ENCODE measurements at regions not wholly inside any gene's neighbourhood (a gene's known extent, or its start where the extent isn't known, plus 50 kb on each side); places are given as distances from the start of the nearest gene placed in this dataset.

DNA sequence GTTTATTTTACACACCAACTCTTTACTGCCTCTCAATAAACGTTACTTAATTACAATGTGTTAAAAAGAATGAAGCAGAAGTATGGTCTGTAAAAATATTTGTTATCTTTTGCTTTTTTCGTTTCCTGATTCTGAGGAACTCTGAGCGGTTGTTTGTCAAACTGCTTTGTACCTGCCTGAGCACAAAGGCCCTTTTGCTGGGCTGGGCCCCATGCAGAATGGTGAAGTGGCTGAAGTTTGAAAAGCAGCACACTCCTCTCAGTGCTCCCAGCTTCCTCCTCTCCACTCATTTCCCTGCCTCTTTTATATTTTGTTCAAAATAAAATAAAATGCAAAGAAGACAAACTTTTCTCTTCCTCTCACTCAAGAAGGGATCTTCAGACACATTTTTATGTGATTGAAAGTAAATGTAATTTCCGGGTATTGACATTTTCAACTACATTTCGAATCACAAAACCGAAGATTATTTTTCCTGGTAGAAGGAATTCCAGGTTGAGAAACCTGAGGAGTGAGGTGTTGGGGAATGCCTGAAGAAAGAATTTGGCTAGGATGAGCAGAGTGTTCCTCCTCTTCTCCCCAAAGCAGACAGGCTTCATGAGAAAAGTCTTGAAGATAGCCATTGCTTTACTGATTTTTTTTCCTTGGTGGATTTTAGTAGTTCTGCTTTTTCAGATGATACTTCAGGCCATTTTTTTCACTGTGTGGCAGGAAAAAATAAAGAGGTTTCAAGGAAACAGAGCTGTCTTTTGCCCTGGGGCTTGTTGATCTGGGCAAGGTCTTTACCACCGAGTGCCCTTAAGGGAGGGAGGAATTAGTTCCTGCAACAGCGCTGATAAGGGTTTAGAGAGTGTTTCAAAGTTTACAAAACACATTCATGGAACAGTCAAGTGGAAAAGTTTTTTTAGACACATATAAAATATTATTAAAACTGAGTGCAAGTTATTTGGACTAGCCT lies 229.8 kb downstream of the NFKBIZ start:
- H3K4me1 ChIP-seq (ENCODE audit: insufficient read depth, low read length, poor library complexity, severe bottlenecking), result no peaks in the 10 kb centered on the region
- ChIA-PET POLR2A (interaction anchor here (0.9 to 1.1 kb wide), 3 partner anchors 20 to 74 kb away, joined by 3 to 4 read pairs (median 3); no protein-coding TSS in a partner anchor), CTCF (ENCODE audit: unreplicated experiment) (no interaction called here)
- H3K4me2 ChIP-seq (ENCODE audit: low read length), result no peak overlapping the region
- intact Hi-C loops (cut with micrococcal nuclease; ENCODE audit: unreplicated experiment), result no loop called here
- no peaks in the 10 kb centered on the region for H4K20me1 ChIP-seq (ENCODE audit: insufficient read depth, low read length)
- no TSS peak for BruUV-seq (replicated peaks)
- H2AFZ ChIP-seq (ENCODE audit: low read length), result no peak overlapping the region; the same call in 1 of the 2 replicates
- no peak for TF ChIP-seq EZH2phosphoT487 (IDR thresholded peaks at IDR 0.05; ENCODE audit: borderline replicate concordance, low read depth, low read length)
- TF ChIP-seq, protein P1, sequence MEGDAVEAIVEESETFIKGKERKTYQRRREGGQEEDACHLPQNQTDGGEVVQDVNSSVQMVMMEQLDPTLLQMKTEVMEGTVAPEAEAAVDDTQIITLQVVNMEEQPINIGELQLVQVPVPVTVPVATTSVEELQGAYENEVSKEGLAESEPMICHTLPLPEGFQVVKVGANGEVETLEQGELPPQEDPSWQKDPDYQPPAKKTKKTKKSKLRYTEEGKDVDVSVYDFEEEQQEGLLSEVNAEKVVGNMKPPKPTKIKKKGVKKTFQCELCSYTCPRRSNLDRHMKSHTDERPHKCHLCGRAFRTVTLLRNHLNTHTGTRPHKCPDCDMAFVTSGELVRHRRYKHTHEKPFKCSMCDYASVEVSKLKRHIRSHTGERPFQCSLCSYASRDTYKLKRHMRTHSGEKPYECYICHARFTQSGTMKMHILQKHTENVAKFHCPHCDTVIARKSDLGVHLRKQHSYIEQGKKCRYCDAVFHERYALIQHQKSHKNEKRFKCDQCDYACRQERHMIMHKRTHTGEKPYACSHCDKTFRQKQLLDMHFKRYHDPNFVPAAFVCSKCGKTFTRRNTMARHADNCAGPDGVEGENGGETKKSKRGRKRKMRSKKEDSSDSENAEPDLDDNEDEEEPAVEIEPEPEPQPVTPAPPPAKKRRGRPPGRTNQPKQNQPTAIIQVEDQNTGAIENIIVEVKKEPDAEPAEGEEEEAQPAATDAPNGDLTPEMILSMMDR (conservative IDR thresholded peaks at IDR 0.05; ENCODE audit: low read length), result no peak
- no peaks in the 10 kb centered on the region for H3K79me2 ChIP-seq (ENCODE audit: insufficient read depth, low read depth, low read length)
- H3K9me2 ChIP-seq (ENCODE audit: insufficient read depth, low read length), result no peaks in the 10 kb centered on the region
- H3K27ac ChIP-seq (ENCODE audit: low read depth, low read length, poor library complexity, severe bottlenecking), result no peak overlapping the region
- H3K9me3 ChIP-seq (ENCODE audit: low read length), result no peaks in the 10 kb centered on the region
- H3K36me3 ChIP-seq (ENCODE audit: insufficient read depth, low read length), result no peaks in the 10 kb centered on the region
- no peak for DNase-seq (ENCODE audit: low spot score)
- H3K4me3 ChIP-seq (ENCODE audit: low read depth, low read length, poor library complexity, severe bottlenecking), result no peak overlapping the region

DNA sequence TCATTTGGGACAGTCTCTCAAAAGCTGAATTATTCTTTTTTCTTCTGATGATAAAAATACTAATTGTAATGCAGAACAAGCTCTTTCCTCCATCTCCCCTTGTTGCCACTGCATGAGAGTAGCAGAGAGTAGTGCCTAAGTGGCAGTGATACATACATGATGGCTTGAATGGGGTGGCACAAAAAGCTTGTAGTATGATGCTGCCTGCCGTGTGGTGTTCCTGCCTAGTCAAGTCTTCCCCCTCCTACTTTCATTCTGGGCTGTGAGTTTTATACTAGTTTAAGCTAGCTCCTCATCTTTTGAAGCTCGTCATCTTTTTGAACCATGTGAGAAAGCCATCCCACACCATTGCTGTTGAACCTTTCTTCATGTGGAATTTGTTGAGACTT lies 230.5 kb downstream of the NFKBIZ start:
- no peak for DNase-seq (ENCODE audit: low spot score)
- TF ChIP-seq, protein P1 (conservative IDR thresholded peaks at IDR 0.05; ENCODE audit: low read length), result no peak
- no peak for TF ChIP-seq EZH2phosphoT487 (IDR thresholded peaks at IDR 0.05; ENCODE audit: borderline replicate concordance, low read depth, low read length)
- no peak overlapping the region for H2AFZ ChIP-seq (ENCODE audit: low read length)
- H3K9me3 ChIP-seq (ENCODE audit: low read length), result no peaks in the 10 kb centered on the region
- no peaks in the 10 kb centered on the region for H3K36me3 ChIP-seq (ENCODE audit: insufficient read depth, low read length)
- no peaks in the 10 kb centered on the region for H4K20me1 ChIP-seq (ENCODE audit: insufficient read depth, low read length)
- intact Hi-C loops (cut with micrococcal nuclease; ENCODE audit: unreplicated experiment), result no loop called here
- POLR2A ChIA-PET, result interaction anchor here (0.9 to 1.1 kb wide), 3 partner anchors 20 to 75 kb away, joined by 3 to 4 read pairs (median 3); no protein-coding TSS in a partner anchor
- H3K27ac ChIP-seq (ENCODE audit: low read depth, low read length, poor library complexity, severe bottlenecking), result no peak overlapping the region
- H3K79me2 ChIP-seq (ENCODE audit: insufficient read depth, low read depth, low read length), result no peaks in the 10 kb centered on the region
- CTCF ChIA-PET (ENCODE audit: unreplicated experiment), result no interaction called here
- no peaks in the 10 kb centered on the region for H3K9me2 ChIP-seq (ENCODE audit: insufficient read depth, low read length)
- BruUV-seq (replicated peaks), result no TSS peak
- no peaks in the 10 kb centered on the region for H3K4me1 ChIP-seq (ENCODE audit: insufficient read depth, low read length, poor library complexity, severe bottlenecking)
- H3K4me3 ChIP-seq (ENCODE audit: low read depth, low read length, poor library complexity, severe bottlenecking), result no peak overlapping the region
- H3K4me2 ChIP-seq (ENCODE audit: low read length), result no peak overlapping the region
